Heart right ventricle (tissue), 16 donors: ENCODE measurements at regions not wholly inside any gene's neighbourhood (a gene's known extent, or its start where the extent isn't known, plus 50 kb on each side); places are given as distances from the start of the nearest gene placed in this dataset.
"Not testable (repeated sequence)": the region's sequence is repeated elsewhere in the genome, so short reads cannot be mapped to it uniquely, and the experiment has no call there.

ENCODE experiments used
- ATAC-seq, 8 donors: fragments of 200-7000 bp; cut with Tn5 transposase; one replicate each; pipeline ENCODE4 v1.9.1; 2020; ENCODE audit warnings: mild to moderate bottlenecking in 8 of 8, moderate library complexity in 8 of 8, moderate number of reproducible peaks in 1 of 8
- DNase-seq, 2 donors: peaks; one replicate each; pipeline ENCODE4 v3.0.0-alpha.2; 2020
- H3K27ac ChIP-seq, 10 donors: fragments of 200-600 bp; sonication (generic) in 2 of 10; one replicate each; pipeline versions ENCODE4 v1.5.0 to v1.8.0; 2020 to 2022; ENCODE audit warnings: mild to moderate bottlenecking in 3 of 10
- H3K27me3 ChIP-seq, 7 donors: fragments of 200-600 bp; one replicate each; pipeline ENCODE4 v1.8.0; 2021 to 2022; ENCODE audit warnings: mild to moderate bottlenecking in 2 of 7
- H3K36me3 ChIP-seq, 9 donors: fragments of 200-600 bp; sonication (generic) in 1 of 9; one replicate each; pipeline versions ENCODE4 v1.5.0 to v1.8.0; 2020 to 2022; ENCODE audit warnings: mild to moderate bottlenecking in 2 of 9
- H3K4me1 ChIP-seq, 9 donors: fragments of 200-600 bp; sonication (generic) in 1 of 9; one replicate each; pipeline versions ENCODE4 v1.5.0 to v1.8.0; 2020 to 2022; ENCODE audit warnings: mild to moderate bottlenecking in 4 of 9
- H3K4me3 ChIP-seq, 10 donors: fragments of 200-600 bp; sonication (generic) in 2 of 10; one replicate each; pipeline versions ENCODE4 v1.5.0 to v1.8.0; 2020 to 2022; ENCODE audit warnings: mild to moderate bottlenecking in 7 of 10, moderate library complexity in 2 of 10
- H3K9me3 ChIP-seq, 11 donors: fragments of 200-600 bp in 10 of 11; sonication (generic) in 2 of 11; one replicate each; pipeline versions ENCODE4 v1.5.0 to v1.8.0; 2013 to 2022; ENCODE audit warnings: mild to moderate bottlenecking in 2 of 11, control low read depth in 1 of 11, moderate library complexity in 1 of 11
- WGBS, 2 donors: extraction: QIAGEN DNeasy Blood & Tissue Kit; methylation state at CpG; one replicate each; pipeline ENCODE4 v1.1.7; 2013; ENCODE audit warnings: inconsistent platforms in 1 of 2; 5-methylcytosine and 5-hydroxymethylcytosine counted together
- intact Hi-C, 10 donors: fragments of 100-400 bp; cut with DNase I; formaldehyde crosslinking; loops; one replicate each; pipeline versions ENCODE4 v1.11.1 to v1.14.2; 2022
- TF ChIP-seq, protein P1 (sequence below), 9 donors: fragments of 200-600 bp; sonication (generic) in 2 of 9; IDR thresholded peaks; one replicate each; pipeline versions ENCODE4 v1.5.0 to v1.8.0; 2021 to 2022; ENCODE audit warnings: antibody characterized with exemption in 9 of 9, mild to moderate bottlenecking in 5 of 9, moderate library complexity in 1 of 9
- donor health status: Arrhythmogenic right ventricular cardiomyopathy.
- donor health status: ischemic (EF 13 %, LVEDD 7.1; RV severe dilation, severe dysfunction).
- donor health status: healthy with polysubstance abuse.
- donor health status: DM: no; HTN: yes; CAD: no.
- donor health status: DM: no; HTN: no; CAD: no.
- donor health status: ischemic (EF 25% LVEDD 6.9; RV normal size, moderate dysfunction).
- donor health status: ischemic (EF 25% LVEDD 5.7; RV mildly dilated, moderate dysfunction).
- donor health status: healthy.
- donor health status: DM: yes; HTN: yes; CAD: no.
- donor health status: Ischemic cardiomyopathy.
- donor health status: ischemic (EF 35%, LVEDD 5.7; RV mildly dilated, moderate dysfunction).
- donor health status: nonischemic (EF 11% LVEDD 7.7; RV severe dilation, severe dysfunction).
- donor health status: DM: yes; HTN: yes; CAD: no.
- donor health status: PGD.
- donor health status: ischemic (EF 29% LVEDD 5.4; RV normal size, mild dysfunction).
- donor health status: nonischemic (EF 23%, LVEDD 6.1; RV moderate dilation, normal function).

DNA sequence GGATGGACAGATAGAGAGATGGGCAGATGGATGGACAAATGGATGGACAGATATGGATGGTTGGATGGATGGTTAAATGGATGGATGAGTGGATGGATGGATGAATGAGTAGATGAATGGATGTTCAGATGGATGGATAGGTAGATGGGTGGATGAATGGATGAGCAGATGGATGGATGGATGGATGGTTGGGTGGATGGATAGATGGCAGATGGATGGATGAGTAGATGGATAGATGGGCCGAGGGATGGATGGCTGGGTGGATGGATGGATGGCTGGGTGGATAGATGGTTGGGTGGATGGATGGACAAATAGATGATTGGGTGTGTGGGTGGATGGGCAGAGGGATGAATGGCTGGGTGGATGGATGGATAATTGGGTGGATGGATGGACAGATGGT, 98.9 kb upstream of the OTOS start:
- H3K36me3 ChIP-seq, result no peaks in the 10 kb centered on the region
- H3K4me1 ChIP-seq, result peaks cover 0 to 37% (median 17%) of the 10 kb centered on the region in 9 donors
- DNase-seq (peak in 1 of 2 donors; percentile 0), ATAC-seq (no peak)
- intact Hi-C loops, result loop anchor here in 5 of 10 donors (5.0 to 10.0 kb wide), 5 partner anchors 58 to 133 kb away; no protein-coding TSS in a partner anchor
- no peak overlapping the region for H3K27ac ChIP-seq
- H3K9me3 ChIP-seq, result peaks cover 0 to 5% (median 0%) of the 10 kb centered on the region in 11 donors
- WGBS, 2 donors, result 92 to 95% methylated on average over 1 of the region's 1 CpG
- TF ChIP-seq, protein P1, sequence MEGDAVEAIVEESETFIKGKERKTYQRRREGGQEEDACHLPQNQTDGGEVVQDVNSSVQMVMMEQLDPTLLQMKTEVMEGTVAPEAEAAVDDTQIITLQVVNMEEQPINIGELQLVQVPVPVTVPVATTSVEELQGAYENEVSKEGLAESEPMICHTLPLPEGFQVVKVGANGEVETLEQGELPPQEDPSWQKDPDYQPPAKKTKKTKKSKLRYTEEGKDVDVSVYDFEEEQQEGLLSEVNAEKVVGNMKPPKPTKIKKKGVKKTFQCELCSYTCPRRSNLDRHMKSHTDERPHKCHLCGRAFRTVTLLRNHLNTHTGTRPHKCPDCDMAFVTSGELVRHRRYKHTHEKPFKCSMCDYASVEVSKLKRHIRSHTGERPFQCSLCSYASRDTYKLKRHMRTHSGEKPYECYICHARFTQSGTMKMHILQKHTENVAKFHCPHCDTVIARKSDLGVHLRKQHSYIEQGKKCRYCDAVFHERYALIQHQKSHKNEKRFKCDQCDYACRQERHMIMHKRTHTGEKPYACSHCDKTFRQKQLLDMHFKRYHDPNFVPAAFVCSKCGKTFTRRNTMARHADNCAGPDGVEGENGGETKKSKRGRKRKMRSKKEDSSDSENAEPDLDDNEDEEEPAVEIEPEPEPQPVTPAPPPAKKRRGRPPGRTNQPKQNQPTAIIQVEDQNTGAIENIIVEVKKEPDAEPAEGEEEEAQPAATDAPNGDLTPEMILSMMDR (IDR thresholded peaks at IDR 0.05), result no peak
- H3K27me3 ChIP-seq, result no peaks in the 10 kb centered on the region
- no peak overlapping the region for H3K4me3 ChIP-seq

DNA sequence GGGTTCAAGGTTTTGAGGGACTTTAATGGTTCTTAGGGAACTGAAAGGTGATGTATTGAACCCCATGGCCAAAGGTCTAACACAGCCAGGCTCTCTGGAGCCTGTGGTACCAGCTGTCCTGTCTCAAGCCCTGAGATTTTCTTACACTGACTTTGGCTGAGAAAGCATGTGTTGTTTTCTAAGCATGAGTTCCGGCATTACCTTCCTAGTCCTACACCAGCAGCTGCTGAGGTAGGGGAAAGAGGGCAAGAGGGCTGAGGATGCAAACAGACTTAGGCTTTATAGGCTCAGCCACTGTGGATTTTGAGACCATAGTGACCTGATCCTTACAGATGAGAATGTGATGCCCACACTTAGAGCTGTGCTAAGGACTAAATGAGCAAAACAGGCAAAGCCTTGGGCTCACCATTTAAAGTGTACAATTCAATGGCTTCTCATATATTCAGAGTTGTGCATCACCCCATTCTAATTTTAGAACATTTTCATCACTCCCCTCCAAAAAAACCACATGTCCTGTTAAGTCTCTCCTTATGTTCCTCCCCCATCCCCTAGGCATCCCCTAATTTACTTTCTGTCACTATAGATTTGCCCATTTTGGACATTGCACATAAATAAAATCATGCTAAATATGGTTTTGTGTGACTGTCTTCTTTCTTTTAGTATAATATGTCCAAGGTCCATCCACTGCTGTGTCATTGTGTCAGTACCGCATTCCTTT, 99.7 kb upstream of the OTOS start:
- TF ChIP-seq, protein P1 (IDR thresholded peaks at IDR 0.05), result no peak
- ATAC-seq (no peak), DNase-seq (peak in 1 of 2 donors; percentile 0)
- Histone ChIP-seq H3K27ac (no peak overlapping the region), H3K4me1 (peaks cover 0 to 32% (median 17%) of the 10 kb centered on the region in 9 donors), H3K4me3 (no peak overlapping the region), H3K9me3 (peaks cover 0 to 5% (median 0%) of the 10 kb centered on the region in 11 donors), H3K27me3 (no peaks in the 10 kb centered on the region), H3K36me3 (no peaks in the 10 kb centered on the region)
- intact Hi-C loops, result no loop called here
- WGBS, 2 donors, result 91 to 92% methylated on average over 2 of the region's 2 CpGs

DNA sequence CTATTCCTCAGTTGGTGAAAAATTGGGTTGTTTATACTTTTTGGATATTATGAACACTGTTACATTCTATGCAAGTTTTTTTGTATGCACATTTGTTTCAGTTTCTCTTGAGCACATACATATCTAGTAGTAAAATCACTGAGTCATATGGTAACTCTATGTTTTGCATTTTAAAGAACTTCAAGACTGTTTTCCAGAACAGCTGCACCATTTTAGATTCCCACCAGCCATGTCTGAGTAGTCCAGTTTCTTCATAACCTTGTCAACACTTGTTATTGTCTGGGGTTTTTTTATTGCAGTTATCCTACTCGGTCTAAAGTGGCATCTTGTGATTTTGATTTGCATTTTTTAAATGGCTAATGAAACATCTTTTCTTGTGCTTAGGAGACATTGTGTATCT, 100.3 kb upstream of the OTOS start:
- no peak overlapping the region for H3K27ac ChIP-seq
- H3K4me3 ChIP-seq, result no peak overlapping the region
- peaks cover 0 to 26% (median 16%) of the 10 kb centered on the region in 9 donors for H3K4me1 ChIP-seq
- H3K9me3 ChIP-seq, result peaks cover 0 to 5% (median 0%) of the 10 kb centered on the region in 11 donors
- TF ChIP-seq, protein P1 (IDR thresholded peaks at IDR 0.05), result no peak
- H3K27me3 ChIP-seq, result no peaks in the 10 kb centered on the region
- ATAC-seq (no peak), DNase-seq (no peak)
- WGBS, 2 donors, result 62 to 66% methylated on average over 1 of the region's 1 CpG
- intact Hi-C loops, result no loop called here
- H3K36me3 ChIP-seq, result no peaks in the 10 kb centered on the region

DNA sequence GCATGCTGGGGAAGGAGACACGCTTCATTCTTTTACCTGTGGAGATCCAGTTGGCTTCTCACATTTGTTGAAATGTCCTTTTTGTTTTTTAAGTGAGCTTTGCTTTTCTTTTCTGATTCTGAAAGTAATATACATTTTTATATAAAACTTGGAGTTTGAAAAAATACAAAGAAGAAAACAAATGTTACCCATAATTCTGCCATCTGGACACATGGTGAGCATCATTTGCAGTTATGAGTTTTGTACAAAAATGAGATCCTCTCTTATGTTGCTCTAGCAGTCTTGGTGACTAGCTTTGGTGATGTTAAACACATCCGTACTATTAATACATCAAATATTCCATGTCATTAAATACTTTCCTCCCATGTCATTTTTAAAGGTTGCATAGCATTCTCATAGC, 101.1 kb upstream of the OTOS start:
- no peak overlapping the region for H3K27ac ChIP-seq
- 88 to 93% methylated on average over 2 of the region's 2 CpGs for WGBS, 2 donors
- TF ChIP-seq, protein P1 (IDR thresholded peaks at IDR 0.05), result no peak
- peaks cover 0 to 18% (median 10%) of the 10 kb centered on the region in 9 donors for H3K4me1 ChIP-seq
- no peak for ATAC-seq
- H3K36me3 ChIP-seq, result no peaks in the 10 kb centered on the region
- no peak overlapping the region for H3K4me3 ChIP-seq
- DNase-seq, result no peak
- no peaks in the 10 kb centered on the region for H3K27me3 ChIP-seq
- intact Hi-C loops, result no loop called here
- peaks cover 0 to 5% (median 0%) of the 10 kb centered on the region in 11 donors for H3K9me3 ChIP-seq

DNA sequence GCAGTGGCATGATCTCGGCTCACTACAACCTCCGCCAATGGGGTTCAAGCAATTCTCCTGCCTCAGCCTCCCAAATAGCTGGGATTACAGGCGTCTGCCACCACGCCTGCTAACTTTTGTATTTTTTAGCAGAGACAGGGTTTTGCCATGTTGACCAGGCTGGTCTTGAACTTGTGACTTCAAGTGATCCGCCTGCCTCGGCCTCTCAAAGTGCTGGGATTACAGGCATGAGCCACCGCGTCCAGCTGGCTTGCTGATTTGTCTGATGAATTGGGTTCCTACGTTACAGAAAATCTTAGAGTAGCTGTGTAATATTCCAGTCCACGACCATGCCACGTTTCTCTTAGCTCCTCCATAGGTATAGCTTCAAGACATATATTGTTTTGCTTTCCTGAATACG, 102.6 kb upstream of the OTOS start:
- intact Hi-C loops, result not testable (repeated sequence)

More for the DNA sequence above, 102.6 kb upstream of the OTOS start:
- H3K27ac ChIP-seq, DNase-seq, H3K9me3 ChIP-seq, ATAC-seq, H3K27me3 ChIP-seq, H3K4me1 ChIP-seq, H3K36me3 ChIP-seq, H3K4me3 ChIP-seq: not testable (repeated sequence)
- WGBS, 2 donors, result 92 to 93% methylated on average over 12 of the region's 12 CpGs
